Right kidney (tissue), 1 donor: ENCODE measurements at regions not wholly inside any gene's neighbourhood (a gene's known extent, or its start where the extent isn't known, plus 50 kb on each side); places are given as distances from the start of the nearest gene placed in this dataset.

Experiments
- DNase-seq: peaks from one replicate; pipeline ENCODE4 v3.0.0-alpha.2; 2016

GRCh38 chr13:53878861-53879260 is 850.2 kb downstream of the OLFM4 start:
- no peak for DNase-seq

DNA sequence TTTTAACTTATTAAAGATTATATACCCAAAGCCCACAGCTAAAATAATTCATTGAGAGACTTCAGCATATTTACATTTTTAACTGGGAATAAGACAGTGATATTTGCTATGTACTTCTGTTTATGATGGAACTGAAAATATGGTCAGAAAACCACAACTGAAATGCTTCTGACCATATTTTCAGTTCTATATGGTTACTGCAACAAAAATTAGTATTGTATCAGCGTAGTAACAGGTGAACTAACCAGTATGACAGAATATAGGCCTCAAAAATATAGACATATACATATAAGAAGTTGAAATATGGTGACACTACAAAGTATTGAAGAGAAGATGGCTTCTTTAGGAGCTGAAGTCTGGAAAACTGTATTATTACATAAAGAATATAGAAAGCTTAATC is 857.4 kb downstream of the OLFM4 start:
- DNase-seq: no peak

DNA sequence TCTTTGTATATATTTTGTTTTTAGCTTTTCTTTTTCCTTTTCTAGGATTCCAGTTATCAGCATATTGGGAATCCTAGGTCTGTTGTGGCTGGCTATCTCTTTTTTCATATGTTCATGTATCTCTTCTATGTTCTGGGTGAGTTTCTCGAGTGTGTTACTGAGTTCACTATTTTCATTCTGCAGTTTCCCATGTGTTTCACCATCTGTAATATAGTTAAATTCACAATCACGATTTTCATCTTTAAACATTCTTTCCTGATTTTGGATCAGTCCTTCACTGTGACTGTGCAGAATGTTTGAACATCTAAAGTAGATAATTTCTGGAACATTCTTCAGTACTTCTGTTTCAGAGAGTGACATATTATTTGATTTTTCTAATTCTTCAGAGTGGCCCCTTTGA is 862.1 kb downstream of the OLFM4 start:
- DNase-seq: no peak

GRCh38 chr13:53901593-53901992 is 873.0 kb downstream of the OLFM4 start:
- no peak for DNase-seq

DNA sequence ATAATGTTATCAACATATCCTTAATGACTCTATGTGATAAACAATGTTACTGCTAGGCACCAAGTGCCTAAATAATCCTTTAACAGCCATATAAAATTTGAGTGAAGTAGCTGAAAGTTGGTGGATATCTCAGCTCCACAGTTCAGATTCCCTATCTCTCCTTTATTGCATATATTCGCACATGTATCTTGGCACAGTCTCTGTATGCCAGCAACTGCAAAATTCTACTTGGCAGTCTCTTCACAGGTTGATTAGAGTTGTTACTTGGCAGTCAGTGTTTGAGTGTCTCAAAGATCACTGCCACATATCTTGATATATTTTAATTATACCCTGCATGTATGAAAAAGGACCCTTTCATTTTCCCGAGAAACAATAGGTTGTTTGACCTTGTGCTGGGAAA is 879.3 kb downstream of the OLFM4 start:
- no peak for DNase-seq

DNA sequence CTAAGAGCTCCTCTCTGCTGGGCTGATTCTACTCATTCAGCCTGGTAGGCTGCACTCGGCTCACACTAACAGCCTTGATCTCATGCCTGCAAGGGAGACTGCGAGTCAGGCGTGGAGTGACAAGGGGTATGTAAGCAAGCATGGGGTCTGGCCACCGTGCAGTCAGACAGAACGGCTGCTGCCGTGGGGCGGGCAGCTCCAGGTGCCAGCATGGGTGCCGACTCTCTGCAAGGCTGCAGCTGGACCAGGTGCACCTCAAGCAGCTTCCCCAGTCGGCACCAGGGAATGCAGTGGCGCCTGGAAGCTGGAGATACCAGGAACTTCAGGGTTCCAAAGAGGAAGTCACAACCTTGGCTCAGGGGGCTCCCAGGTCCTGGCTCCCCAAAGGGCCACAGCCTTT is 892.3 kb downstream of the OLFM4 start:
- no peak for DNase-seq

- DNase-seq: no peak
Measured at GRCh38 chr13:53921473-53921872, 892.9 kb downstream of the OLFM4 start.

GRCh38 chr13:53941588-53942190 is 913.1 kb downstream of the OLFM4 start:
- DNase-seq: no peak

DNA sequence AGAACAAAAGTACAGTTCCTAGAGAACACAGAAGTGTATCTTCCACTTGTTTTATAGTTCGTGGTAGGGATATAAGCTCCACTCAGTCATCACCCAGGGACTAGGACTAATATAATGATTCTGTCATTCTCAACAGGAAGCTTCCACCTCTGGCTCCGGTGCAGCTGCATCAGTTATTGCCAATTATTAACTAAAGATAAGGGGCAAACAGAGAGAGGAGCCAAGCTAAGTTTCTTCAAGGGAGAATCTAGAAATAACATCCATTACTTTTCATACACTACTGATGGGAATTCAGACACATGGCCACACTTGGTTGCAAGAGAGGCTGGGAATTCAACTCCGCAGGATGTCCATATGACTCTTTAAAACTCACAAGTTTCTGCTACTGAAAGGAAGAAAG is 917.9 kb downstream of the OLFM4 start:
- DNase-seq: no peak

- DNase-seq: no peak
Measured at GRCh38 chr13:53953183-53953582, 924.6 kb downstream of the OLFM4 start.
